GM18499 (cell line): ENCODE measurements at regions not wholly inside any gene's neighbourhood (a gene's known extent, or its start where the extent isn't known, plus 50 kb on each side); places are given as distances from the start of the nearest gene placed in this dataset.
"Not testable (repeated sequence)": the region's sequence is repeated elsewhere in the genome, so short reads cannot be mapped to it uniquely, and the experiment has no call there.

Experiments
- ATAC-seq: cut with Tn5 transposase; IDR thresholded peaks from one replicate; pipeline ENCODE4 v1.9.1; 2021; ENCODE audit warnings: moderate number of reproducible peaks; ENCODE audit not compliant: insufficient read depth, unreplicated experiment

DNA sequence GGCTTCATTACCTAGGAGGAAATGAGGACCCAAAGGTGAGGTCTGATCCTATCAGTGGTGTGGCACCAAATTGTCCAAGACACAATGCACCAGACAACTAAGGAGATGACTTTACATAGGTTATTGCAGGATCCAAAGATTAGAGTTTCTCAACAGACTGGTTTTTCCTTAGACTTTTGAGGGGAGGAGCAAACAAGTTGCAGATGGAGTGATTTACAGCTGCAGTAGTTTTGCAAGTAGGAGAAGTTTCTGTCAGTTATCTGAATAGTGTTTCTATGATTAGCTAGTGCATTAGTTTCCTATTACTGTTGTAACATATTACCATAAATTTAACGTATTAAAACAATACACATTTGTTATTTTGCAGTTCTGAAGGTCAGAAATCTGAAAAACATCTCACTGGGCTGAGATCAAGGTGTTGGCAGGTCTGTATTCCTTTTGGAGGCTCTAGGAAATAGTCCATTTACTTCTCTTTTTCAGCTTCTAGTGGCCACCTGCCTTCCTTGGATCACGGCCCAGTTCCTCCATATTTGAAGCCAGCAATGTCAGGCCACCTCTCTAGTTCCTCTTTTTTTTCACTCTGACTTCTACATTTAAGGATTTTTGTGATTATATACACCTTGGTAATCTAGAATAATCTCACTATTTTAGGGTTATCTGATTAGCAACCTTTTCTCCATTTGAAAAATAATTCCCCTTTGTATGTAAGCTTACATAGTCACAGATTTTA is 994.9 kb downstream of the REEP3 start:
- ATAC-seq: no peak

GRCh38 chr10:64518456-64518855 is 997.3 kb downstream of the REEP3 start:
- ATAC-seq: no peak

GRCh38 chr10:64519427-64519826 is 998.2 kb downstream of the REEP3 start:
- no peak for ATAC-seq

DNA sequence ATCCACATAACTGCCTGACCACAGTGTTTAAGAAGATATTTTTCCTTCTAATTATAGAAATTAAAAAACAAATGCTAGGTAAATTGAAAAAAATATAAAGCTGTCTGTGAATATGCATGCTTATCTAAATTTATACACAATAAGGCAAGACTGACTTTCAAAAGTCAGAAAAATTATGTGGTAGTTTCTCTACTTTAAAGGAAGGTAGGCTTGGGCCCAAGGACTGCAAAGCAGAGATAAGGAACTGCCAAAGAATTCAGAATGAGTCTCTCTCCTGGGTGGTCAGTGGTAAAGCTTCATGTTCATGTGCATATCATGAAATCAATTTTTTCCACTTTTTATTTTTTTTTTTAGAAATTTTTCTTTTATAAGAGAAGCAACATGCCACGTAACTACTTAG is 998.6 kb downstream of the REEP3 start:
- no peak for ATAC-seq

- no peak for ATAC-seq
Measured at GRCh38 chr10:64523065-64523759, 1002.0 kb downstream of the REEP3 start.

- no peak for ATAC-seq
Measured at GRCh38 chr10:64528294-64529002, 1007.2 kb downstream of the REEP3 start.

DNA sequence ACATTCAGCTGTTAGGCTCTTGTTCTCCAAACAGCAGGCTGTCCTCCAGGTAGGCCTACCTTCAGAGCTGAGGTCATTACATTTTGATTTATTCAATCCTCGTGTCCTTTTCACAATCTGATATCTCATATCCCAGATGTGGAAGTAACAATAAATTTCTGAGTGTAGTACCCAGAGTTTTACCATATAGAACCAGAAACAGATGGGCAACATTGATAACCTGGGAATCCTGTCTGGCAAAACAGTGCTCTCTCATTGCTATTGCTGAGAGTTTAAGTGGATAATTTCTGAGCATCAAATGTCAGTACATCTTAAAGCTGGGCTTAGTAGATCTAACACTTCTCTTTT is 1007.8 kb downstream of the REEP3 start:
- ATAC-seq: no peak

- no peak for ATAC-seq
Measured at GRCh38 chr10:64534616-64535015, 1013.4 kb downstream of the REEP3 start.

GRCh38 chr10:64535131-64535867 is 1014.1 kb downstream of the REEP3 start:
- ATAC-seq: no peak

- ATAC-seq: no peak
Measured at GRCh38 chr10:64537112-64537511, 1015.9 kb downstream of the REEP3 start.

DNA sequence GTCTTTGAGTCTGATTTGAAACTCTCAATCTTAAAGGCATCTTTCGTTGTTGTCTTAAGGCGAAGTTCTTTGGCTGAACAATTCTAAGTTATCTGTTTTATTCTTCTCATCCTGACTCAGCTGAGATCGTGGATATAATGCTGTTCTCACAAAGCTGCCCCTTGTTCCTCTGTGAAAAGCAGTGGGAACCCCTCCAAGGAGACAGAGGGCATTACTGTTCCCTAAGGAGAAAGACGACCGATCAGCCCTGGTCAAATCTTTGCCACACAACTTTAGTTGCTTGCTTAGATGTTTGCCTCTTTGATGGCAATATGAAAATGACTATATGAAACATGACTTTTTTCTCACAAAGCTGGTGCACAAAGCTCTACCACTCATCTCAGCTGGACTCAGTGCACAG is 1016.7 kb downstream of the REEP3 start:
- no peak for ATAC-seq

DNA sequence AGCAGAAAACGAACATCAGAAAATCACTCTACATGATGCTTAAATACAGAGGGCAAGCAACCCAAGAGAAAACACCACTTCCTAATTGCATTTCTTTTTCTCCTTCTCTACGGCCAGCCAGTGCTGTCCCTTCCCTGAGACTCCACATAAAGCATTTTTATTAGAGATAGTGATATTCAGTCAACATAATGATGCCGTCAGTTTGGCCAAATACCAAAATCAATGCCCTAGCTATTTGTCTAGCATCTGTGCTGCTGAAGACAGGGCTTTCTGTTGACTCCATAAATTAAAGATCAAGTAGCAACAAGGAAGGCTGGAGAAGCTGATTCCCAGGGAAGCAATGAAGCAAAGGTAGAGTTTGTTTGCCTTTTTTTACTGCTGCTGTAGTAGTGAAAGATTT is 1024.9 kb downstream of the REEP3 start:
- no peak for ATAC-seq

GRCh38 chr10:64547168-64547567 is 1026.0 kb downstream of the REEP3 start:
- ATAC-seq: no peak

DNA sequence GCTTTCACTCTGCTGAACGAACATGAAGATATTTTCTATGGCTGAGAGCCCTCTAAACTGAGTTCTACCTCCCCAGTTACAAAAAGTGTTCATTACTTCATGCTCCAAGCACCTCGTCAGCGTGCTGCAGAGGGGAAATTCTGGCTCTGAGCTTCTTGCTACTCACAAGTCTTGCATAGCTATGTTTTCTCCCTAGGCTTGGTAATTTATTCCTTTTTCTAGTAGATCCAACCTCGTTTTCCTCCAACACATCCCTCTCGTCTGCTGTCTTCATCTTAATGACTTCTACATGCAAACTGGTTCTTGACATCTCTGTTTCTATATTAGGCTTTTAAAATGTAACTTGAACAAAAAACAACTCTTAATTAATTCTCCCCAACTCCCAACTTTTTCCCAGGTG is 1034.5 kb downstream of the REEP3 start:
- ATAC-seq: no peak

GRCh38 chr10:64558094-64558835 is 1037.1 kb downstream of the REEP3 start:
- ATAC-seq: no peak

DNA sequence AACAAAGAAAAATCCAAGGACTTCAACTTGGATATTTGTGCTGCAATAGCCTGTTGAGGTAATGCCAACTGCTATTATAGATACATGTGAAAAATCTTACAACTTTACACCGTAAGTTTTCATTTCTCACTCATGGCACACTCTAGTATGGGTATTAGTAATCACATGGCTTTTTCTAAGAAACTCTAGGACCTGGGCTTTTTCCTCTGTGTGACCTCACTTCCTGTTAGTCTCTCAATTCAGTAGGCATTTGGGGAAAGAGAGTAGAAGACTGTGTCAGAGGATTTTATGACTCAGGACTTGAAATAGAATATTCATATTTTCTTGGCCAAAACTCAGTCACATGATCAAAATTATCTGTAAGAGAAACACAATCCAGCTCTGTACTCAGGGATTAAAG is 1049.9 kb downstream of the REEP3 start:
- ATAC-seq: no peak

DNA sequence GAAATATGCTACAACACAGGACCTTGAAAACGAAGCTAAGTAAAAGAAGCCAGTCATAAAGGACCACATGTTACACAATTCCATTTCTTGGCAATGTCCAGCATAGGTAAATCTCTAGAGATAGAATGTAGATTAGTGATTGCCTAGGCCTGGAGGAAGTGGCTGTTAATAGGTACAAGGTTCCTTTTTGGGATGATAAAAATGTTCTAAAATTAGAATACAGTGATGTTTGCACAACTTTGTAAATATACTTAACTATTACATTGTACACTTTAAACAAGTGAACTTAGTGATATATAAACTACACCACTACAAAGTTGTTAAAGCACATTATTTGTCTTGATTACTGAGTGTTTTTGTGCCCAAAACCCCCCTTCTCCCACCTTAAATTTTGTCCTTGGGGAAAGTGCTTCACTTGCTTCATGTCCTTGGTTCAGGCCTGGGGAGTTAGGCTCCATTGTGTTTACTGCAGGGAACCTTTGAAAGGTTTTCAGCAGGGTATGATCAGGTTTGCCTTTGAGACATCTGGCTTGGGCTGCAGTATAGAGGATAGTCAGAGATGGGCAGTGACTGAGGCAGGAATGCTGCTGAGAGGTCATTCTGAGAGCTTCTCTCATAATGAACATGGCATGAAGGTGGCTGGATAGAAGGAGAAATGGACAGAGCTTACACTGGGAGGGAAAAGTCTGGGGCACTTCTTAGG is 1052.6 kb downstream of the REEP3 start:
- no peak for ATAC-seq

- ATAC-seq: no peak
Measured at GRCh38 chr10:64574371-64574770, 1053.2 kb downstream of the REEP3 start.

DNA sequence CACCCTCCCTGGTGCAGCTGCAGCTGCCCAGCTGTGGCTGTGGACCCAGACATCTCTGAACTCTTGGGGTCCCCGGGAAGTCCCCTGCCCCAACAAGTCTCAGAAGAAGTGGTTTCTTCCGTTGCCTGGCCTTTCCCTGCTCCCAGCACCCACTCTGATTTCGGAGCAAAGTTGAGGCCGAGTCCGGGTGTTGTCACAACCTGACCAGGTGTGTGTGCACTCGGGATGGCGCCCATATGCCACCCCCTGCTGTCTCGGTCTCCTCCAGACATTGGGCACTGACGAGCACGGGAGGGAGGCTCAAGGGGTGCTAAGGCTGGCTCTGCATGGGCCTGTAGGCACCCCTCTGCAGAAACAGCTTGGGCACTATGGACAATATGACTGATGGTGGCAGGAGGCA is 1055.3 kb downstream of the REEP3 start:
- ATAC-seq: no peak

DNA sequence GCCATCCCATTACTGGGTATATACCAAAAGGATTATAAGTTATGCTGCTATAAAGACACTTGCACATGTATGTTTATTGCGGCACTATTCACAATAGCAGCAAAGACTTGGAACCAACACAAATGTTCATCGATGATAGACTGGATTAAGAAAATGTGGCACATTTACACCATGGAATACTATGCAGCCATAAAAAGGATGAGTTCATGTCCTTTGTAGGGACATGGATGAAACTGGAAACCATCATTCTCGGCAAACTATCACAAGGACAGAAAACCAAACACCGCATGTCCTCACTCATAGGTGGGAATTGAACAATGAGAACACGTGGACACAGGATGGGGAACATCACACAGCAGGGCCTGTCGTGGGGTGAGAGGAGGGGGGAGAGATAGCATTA is 1057.6 kb downstream of the REEP3 start:
- ATAC-seq: not testable (repeated sequence)
